ENCODE measurements at regions not wholly inside any gene's neighbourhood (a gene's known extent, or its start where the extent isn't known, plus 50 kb on each side); places are given as distances from the start of the nearest gene placed in this dataset.

DNA sequence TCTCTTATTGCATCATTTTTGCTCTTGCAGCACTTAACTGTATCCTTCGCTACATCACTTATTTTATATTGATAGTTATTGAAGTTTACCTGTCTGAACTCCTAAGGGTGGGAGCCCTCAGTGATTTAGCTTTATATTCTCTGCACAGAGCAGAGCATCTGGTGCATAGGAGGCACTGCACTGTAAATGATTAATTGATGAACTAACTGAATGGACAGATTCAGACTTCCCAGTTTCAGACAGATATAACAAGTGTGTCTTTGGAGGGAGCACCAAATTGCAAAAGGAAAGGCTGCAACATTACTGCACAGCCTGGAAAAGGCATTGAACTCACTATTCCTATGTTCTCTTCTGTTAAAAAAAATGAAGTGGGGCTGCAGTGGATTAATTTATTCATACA, 160.3 kb downstream of the EDN1 start:
- no peak for DNase-seq (ENCODE audit: low read depth)
- no peak overlapping the region for H3K4me3 ChIP-seq (ENCODE audit: low read depth, low read length)
- TF ChIP-seq, protein P1, sequence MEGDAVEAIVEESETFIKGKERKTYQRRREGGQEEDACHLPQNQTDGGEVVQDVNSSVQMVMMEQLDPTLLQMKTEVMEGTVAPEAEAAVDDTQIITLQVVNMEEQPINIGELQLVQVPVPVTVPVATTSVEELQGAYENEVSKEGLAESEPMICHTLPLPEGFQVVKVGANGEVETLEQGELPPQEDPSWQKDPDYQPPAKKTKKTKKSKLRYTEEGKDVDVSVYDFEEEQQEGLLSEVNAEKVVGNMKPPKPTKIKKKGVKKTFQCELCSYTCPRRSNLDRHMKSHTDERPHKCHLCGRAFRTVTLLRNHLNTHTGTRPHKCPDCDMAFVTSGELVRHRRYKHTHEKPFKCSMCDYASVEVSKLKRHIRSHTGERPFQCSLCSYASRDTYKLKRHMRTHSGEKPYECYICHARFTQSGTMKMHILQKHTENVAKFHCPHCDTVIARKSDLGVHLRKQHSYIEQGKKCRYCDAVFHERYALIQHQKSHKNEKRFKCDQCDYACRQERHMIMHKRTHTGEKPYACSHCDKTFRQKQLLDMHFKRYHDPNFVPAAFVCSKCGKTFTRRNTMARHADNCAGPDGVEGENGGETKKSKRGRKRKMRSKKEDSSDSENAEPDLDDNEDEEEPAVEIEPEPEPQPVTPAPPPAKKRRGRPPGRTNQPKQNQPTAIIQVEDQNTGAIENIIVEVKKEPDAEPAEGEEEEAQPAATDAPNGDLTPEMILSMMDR (IDR thresholded peaks at IDR 0.05; ENCODE audit: low read depth, low read length, missing control alignments), result no peak

DNA sequence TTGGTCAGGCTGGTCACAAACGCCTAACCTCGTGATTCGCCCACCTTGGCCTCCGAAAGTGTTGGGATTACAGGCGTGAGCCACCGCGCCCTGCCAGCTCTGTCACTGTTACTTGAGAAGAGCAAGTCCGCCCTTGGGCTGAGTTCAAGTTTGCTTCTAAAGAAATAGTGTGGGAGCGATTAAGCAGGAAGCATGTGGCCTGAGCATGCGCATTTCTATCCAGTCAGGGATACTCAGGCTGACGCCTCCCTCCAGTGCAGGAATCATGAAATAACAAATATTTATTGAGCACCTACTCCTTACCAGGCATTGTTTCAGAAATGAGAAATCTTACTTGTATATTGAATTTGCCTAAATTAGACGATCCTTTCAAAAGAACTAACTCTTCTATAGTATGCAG, 166.2 kb downstream of the EDN1 start:
- TF ChIP-seq, protein P1 (IDR thresholded peaks at IDR 0.05; ENCODE audit: low read depth, low read length, missing control alignments), result no peak
- DNase-seq (ENCODE audit: low read depth), result no peak
- H3K4me3 ChIP-seq (ENCODE audit: low read depth, low read length), result no peak overlapping the region

DNA sequence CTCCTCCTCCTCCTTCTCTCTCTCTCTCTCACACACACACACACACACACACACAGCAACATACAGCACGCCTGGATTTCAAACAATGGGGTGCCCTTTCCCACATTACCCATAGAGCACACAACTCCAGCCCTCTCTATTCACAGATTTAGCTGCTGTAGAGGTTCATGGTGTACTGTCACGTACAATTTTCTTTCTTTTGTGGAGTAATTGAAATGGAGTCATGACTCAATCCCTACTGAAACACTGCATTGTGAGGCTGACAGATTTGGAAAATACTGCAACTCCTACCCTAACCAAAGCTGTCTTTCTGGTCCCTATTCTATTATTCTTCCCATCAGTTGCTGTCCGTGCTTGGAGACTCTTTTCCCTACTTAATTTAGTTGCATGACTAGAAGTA, 166.9 kb downstream of the EDN1 start:
- DNase-seq (ENCODE audit: low read depth), result no peak
- no peak overlapping the region for H3K4me3 ChIP-seq (ENCODE audit: low read depth, low read length)
- TF ChIP-seq, protein P1 (IDR thresholded peaks at IDR 0.05; ENCODE audit: low read depth, low read length, missing control alignments), result no peak

DNA sequence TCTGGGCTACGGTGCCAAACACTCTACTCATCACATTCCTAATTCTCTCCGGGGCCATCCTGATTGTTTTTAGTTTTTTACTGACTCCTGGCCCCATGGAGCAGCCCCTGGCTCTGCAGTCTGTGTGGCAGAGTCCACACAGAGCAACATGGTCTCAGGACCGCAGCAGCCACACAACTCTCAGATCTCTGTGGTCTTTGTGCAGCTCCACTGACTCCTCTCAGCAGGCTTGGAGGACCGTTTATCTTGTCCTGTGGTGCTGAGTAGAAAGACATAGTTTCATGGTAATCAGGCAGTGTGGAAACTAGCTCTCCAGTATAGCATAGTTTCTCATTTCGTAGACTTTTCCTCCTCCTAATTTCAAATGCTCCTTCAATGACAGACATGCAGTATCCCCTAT, 168.4 kb downstream of the EDN1 start:
- no peak overlapping the region for H3K4me3 ChIP-seq (ENCODE audit: low read depth, low read length)
- TF ChIP-seq, protein P1 (IDR thresholded peaks at IDR 0.05; ENCODE audit: low read depth, low read length, missing control alignments), result no peak
- DNase-seq (ENCODE audit: low read depth), result no peak

DNA sequence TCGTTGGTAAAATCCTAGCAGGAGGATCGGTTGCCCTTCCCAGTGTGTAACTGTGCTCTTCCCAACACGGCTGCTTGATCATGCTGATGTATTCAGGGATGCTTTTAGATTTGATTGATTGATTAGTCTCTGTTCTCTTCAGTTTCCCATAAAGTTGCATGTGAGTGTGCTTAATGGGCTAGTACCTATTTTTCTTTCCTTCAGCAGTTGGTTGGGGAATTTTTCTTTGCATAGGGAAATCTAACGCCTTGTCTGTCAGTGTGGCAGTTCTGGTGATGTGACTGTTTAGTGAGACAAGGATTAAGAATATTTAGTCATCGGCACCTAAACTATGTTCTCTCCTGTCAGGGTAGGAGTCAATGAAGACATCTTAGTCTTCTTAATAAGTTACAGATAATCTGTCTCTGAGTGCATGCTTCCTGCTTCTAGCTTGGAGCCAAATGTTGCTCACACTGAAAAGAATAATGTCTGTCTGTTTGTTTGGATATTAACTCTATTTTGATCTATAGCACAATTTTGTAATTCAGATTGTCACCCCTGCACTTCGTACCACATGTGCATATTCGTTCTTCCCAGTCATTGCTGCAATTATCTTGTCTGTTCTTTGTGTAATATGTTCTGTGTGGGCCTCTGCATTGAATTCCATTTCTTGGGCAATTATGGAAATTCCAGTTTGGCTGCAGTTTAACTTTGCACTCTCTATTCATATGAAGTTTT, 169.9 kb downstream of the EDN1 start:
- TF ChIP-seq, protein P1 (IDR thresholded peaks at IDR 0.05; ENCODE audit: low read depth, low read length, missing control alignments), result no peak
- no peak overlapping the region for H3K4me3 ChIP-seq (ENCODE audit: low read depth, low read length)
- DNase-seq (ENCODE audit: low read depth), result no peak

DNA sequence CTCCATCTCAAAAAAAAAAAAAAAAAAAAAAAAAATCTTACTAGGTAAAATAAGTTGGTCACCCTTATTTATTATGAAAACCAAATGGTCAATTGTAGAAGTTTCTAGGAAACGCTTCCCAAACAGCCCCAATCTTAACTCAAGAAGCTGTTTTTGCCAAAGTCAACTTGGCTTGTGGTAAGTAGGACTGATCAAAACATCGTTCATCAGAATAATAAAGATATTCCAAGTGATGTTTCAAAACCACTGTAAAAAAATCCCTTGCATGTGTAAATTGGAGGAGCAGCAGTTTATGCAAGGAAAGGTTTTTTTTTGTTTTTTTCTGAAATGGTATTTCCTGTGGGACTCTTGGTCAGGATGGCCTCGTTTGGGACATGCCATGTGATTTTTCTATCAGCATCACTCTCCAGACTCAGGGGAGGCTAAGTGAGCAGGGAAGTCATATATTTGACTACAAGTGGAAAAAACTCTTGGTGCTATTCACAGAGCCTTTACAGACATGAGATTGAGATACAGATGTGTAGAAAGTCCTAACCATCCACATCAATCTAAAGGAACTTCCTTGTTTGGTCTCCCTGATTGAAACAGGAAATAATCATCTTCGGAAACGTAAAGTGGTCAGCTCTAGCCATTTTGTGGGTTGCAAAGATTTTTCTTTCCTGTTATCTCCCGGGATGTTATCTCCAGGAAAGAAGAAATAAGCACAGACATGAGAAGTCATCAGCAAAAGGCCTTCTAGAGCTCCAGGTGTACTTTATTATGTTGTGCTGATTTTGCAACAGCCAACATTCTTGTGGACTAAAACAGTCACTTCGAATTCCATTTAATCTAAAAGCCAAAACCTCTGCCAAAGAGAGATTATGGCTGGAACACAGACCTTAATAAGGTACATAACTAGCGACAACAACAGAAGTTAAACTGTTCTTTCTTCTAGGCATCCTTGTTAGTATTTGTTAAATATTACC, 177.8 kb downstream of the EDN1 start:
- DNase-seq (ENCODE audit: low read depth), result no peak
- no peak overlapping the region for H3K4me3 ChIP-seq (ENCODE audit: low read depth, low read length)
- TF ChIP-seq, protein P1 (IDR thresholded peaks at IDR 0.05; ENCODE audit: low read depth, low read length, missing control alignments), result no peak
